GM23338 (cell line): ENCODE measurements at regions not wholly inside any gene's neighbourhood (a gene's known extent, or its start where the extent isn't known, plus 50 kb on each side); places are given as distances from the start of the nearest gene placed in this dataset.

Experiments used
- ATAC-seq: fragments of 200-7000 bp; cut with Tn5 transposase; 3 replicates; pipeline ENCODE4 v1.9.1; 2020
- DNase-seq: peaks from one replicate; pipeline ENCODE4 v3.0.0-alpha.2; 2015; ENCODE audit warnings: low spot score
- H2AFZ ChIP-seq: fragments of 200-600 bp; sonication (generic); 2 replicates; pipeline ENCODE4 v1.8.0; 2016; ENCODE audit warnings: antibody characterized with exemption, mild to moderate bottlenecking, moderate library complexity
- H3F3A ChIP-seq: fragments of 200-600 bp; sonication (generic); replicated peaks from 2 replicates; pipeline ENCODE4 v1.8.0; 2017; ENCODE audit warnings: antibody characterized with exemption, mixed run types, low read depth
- H3K27ac ChIP-seq: fragments of 200-600 bp; sonication (generic); 2 replicates; pipeline ENCODE4 v1.6.1; 2016; ENCODE audit warnings: low read depth
- H3K27me3 ChIP-seq: fragments of 200-600 bp; sonication (generic); 2 replicates; pipeline ENCODE4 v1.8.0; 2016; ENCODE audit warnings: mild to moderate bottlenecking, mixed run types, moderate library complexity; ENCODE audit not compliant: insufficient read depth
- H3K36me3 ChIP-seq: fragments of 200-600 bp; sonication (generic); 2 replicates; pipeline ENCODE4 v1.8.0; 2016; ENCODE audit warnings: mild to moderate bottlenecking; ENCODE audit not compliant: insufficient read depth
- H3K4me1 ChIP-seq: fragments of 200-600 bp; sonication (generic); 2 replicates; pipeline ENCODE4 v1.8.0; 2016; ENCODE audit warnings: mild to moderate bottlenecking, moderate library complexity; ENCODE audit not compliant: insufficient read depth
- H3K4me2 ChIP-seq: fragments of 200-600 bp; sonication (generic); 2 replicates; pipeline ENCODE4 v1.7.1; 2017; ENCODE audit warnings: mixed run types
- H3K4me3 ChIP-seq: fragments of 200-600 bp; sonication (generic); 2 replicates; pipeline ENCODE4 v1.6.1; 2016; ENCODE audit warnings: mixed run types
- H3K79me2 ChIP-seq: fragments of 200-600 bp; sonication (generic); replicated peaks from 2 replicates; pipeline ENCODE4 v1.8.0; 2017; ENCODE audit warnings: mild to moderate bottlenecking; ENCODE audit not compliant: insufficient read depth
- H3K9me2 ChIP-seq: fragments of 200-600 bp; sonication (generic); 2 replicates; pipeline ENCODE4 v1.8.0; 2017; ENCODE audit not compliant: insufficient read depth
- H4K20me1 ChIP-seq: fragments of 200-600 bp; sonication (generic); replicated peaks from 2 replicates; pipeline ENCODE4 v1.8.0; 2017; ENCODE audit warnings: mild to moderate bottlenecking; ENCODE audit not compliant: insufficient read depth
- H3K27ac Mint-ChIP-seq: 2 replicates; pipeline ENCODE4 v1.8.0; 2020; ENCODE audit warnings: inconsistent platforms, mild to moderate bottlenecking, moderate library complexity, mixed read lengths
- H3K27me3 Mint-ChIP-seq: 3 replicates; pipeline ENCODE4 v1.8.0; 2022; ENCODE audit warnings: low read depth, mild to moderate bottlenecking, moderate library complexity, mixed read lengths, inconsistent platforms; ENCODE audit not compliant: insufficient read depth, poor library complexity
- H3K36me3 Mint-ChIP-seq: 3 replicates; pipeline ENCODE4 v1.8.0; 2021; ENCODE audit warnings: low read depth, mild to moderate bottlenecking, inconsistent platforms, moderate library complexity, mixed read lengths
- H3K4me1 Mint-ChIP-seq: 3 replicates; pipeline ENCODE4 v1.8.0; 2020; ENCODE audit warnings: mild to moderate bottlenecking, inconsistent platforms, mixed read lengths
- H3K4me3 Mint-ChIP-seq: 3 replicates; pipeline ENCODE4 v1.8.0; 2021; ENCODE audit warnings: moderate library complexity, mild to moderate bottlenecking, inconsistent platforms, mixed read lengths
- H3K9me3 Mint-ChIP-seq: 3 replicates; pipeline ENCODE4 v1.8.0; 2020; ENCODE audit warnings: moderate library complexity, mild to moderate bottlenecking, inconsistent platforms, mixed read lengths
- CREB1 ChIP-seq: fragments of 250-450 bp; sonication (Bioruptor Pico); IDR thresholded peaks from 2 replicates; pipeline ENCODE4 v1.5.0; 2020; ENCODE audit warnings: low read depth, mild to moderate bottlenecking, moderate library complexity
- ETS1 ChIP-seq: IDR thresholded peaks from 2 replicates; pipeline ENCODE4 v1.6.1; 2016; ENCODE audit warnings: antibody characterized with exemption
- EZH2 ChIP-seq: fragments of 200-600 bp; sonication (generic); IDR thresholded peaks from one replicate; pipeline ENCODE4 v1.8.0; 2017; ENCODE audit warnings: antibody characterized with exemption, mild to moderate bottlenecking, low read depth; ENCODE audit not compliant: unreplicated experiment
- EZH2phosphoT487 ChIP-seq: fragments of 200-600 bp; sonication (generic); IDR thresholded peaks from one replicate; pipeline ENCODE4 v1.8.1; 2018; ENCODE audit warnings: antibody characterized with exemption; ENCODE audit not compliant: unreplicated experiment
- JUNB ChIP-seq: IDR thresholded peaks from one replicate; pipeline ENCODE4 v1.6.1; 2016; ENCODE audit warnings: antibody characterized with exemption; ENCODE audit not compliant: unreplicated experiment
- NANOG ChIP-seq: IDR thresholded peaks from 2 replicates; pipeline ENCODE4 v1.6.1; 2016; ENCODE audit warnings: antibody characterized with exemption, borderline replicate concordance
- POLR2AphosphoS5 ChIP-seq: IDR thresholded peaks from 2 replicates; pipeline ENCODE4 v1.6.1; 2016; ENCODE audit warnings: antibody characterized with exemption, low read depth
- ZNF331 ChIP-seq: fragments of 250-450 bp; sonication (Bioruptor Pico); IDR thresholded peaks from 2 replicates; pipeline ENCODE4 v1.5.0; 2020; ENCODE audit warnings: low read depth, mild to moderate bottlenecking, moderate library complexity
- ZNF462 ChIP-seq: fragments of 250-450 bp; sonication (Bioruptor Pico); IDR thresholded peaks from 2 replicates; pipeline ENCODE4 v1.5.0; 2020; ENCODE audit warnings: mild to moderate bottlenecking, moderate library complexity
- TF ChIP-seq, protein P1 (sequence below): IDR thresholded peaks from one replicate; pipeline ENCODE4 v1.6.1; 2018; ENCODE audit warnings: antibody characterized with exemption; ENCODE audit not compliant: unreplicated experiment

GRCh38 chr2:55761024-55761423, 67.4 kb upstream of the PNPT1 start (continued):
- TF ChIP-seq ZNF462 (CRISPR knock-in tag) = no peak
- TF ChIP-seq EZH2 = no peak
- TF ChIP-seq ZNF331 (CRISPR knock-in tag) = no peak
- no peak for TF ChIP-seq NANOG

GRCh38 chr2:55760125-55760524, 66.5 kb upstream of the PNPT1 start:
- H3K36me3 ChIP-seq = no peaks in the 10 kb centered on the region
- ATAC-seq = no peak
- no peaks in the 10 kb centered on the region for H3F3A ChIP-seq
- H3K27ac ChIP-seq = no peak overlapping the region
- Mint-ChIP-seq H3K36me3 (no peaks in the 10 kb centered on the region), H3K27me3 (peaks cover 5% of the 10 kb centered on the region), H3K4me3 (no peak overlapping the region), H3K9me3 (no peaks in the 10 kb centered on the region; the same call in 2 of the 3 replicates), H3K4me1 (peaks cover 19% of the 10 kb centered on the region), H3K27ac (no peak overlapping the region)
- H3K4me3 ChIP-seq = no peak overlapping the region
- no peaks in the 10 kb centered on the region for H3K27me3 ChIP-seq
- H3K4me2 ChIP-seq = 0 out of 2 replicates have a peak overlapping the region, but pooled peaks have one; percentile 44
- no peaks in the 10 kb centered on the region for H4K20me1 ChIP-seq
- no peaks in the 10 kb centered on the region for H3K9me2 ChIP-seq
- no peak overlapping the region for H2AFZ ChIP-seq
- H3K79me2 ChIP-seq = no peaks in the 10 kb centered on the region
- DNase-seq = no peak
- peaks cover 22% of the 10 kb centered on the region for H3K4me1 ChIP-seq
- no peak for TF ChIP-seq NANOG
- TF ChIP-seq CREB1 (CRISPR knock-in tag) = no peak
- TF ChIP-seq ETS1 = no peak
- no peak for TF ChIP-seq POLR2AphosphoS5
- TF ChIP-seq EZH2 = no peak
- no peak for TF ChIP-seq JUNB
- TF ChIP-seq EZH2phosphoT487 = no peak
- TF ChIP-seq, protein P1, sequence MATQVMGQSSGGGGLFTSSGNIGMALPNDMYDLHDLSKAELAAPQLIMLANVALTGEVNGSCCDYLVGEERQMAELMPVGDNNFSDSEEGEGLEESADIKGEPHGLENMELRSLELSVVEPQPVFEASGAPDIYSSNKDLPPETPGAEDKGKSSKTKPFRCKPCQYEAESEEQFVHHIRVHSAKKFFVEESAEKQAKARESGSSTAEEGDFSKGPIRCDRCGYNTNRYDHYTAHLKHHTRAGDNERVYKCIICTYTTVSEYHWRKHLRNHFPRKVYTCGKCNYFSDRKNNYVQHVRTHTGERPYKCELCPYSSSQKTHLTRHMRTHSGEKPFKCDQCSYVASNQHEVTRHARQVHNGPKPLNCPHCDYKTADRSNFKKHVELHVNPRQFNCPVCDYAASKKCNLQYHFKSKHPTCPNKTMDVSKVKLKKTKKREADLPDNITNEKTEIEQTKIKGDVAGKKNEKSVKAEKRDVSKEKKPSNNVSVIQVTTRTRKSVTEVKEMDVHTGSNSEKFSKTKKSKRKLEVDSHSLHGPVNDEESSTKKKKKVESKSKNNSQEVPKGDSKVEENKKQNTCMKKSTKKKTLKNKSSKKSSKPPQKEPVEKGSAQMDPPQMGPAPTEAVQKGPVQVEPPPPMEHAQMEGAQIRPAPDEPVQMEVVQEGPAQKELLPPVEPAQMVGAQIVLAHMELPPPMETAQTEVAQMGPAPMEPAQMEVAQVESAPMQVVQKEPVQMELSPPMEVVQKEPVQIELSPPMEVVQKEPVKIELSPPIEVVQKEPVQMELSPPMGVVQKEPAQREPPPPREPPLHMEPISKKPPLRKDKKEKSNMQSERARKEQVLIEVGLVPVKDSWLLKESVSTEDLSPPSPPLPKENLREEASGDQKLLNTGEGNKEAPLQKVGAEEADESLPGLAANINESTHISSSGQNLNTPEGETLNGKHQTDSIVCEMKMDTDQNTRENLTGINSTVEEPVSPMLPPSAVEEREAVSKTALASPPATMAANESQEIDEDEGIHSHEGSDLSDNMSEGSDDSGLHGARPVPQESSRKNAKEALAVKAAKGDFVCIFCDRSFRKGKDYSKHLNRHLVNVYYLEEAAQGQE = no peak
